SK-N-SH treated with all-trans-retinoic acid at 6 μM for 48 hours (cell line): ENCODE measurements at regions not wholly inside any gene's neighbourhood (a gene's known extent, or its start where the extent isn't known, plus 50 kb on each side); places are given as distances from the start of the nearest gene placed in this dataset.

Source experiments
- ATAC-seq: fragments of 200-7000 bp; cut with Tn5 transposase; 3 replicates; pipeline ENCODE4 v1.9.1; 2020; ENCODE audit warnings: mild to moderate bottlenecking, moderate library complexity
- ARNTL ChIP-seq: fragments of 450-650 bp; formaldehyde crosslinking; IDR thresholded peaks from 2 replicates; pipeline ENCODE4 v1.5.0; 2020; ENCODE audit warnings: low read depth, mild to moderate bottlenecking, moderate library complexity, borderline replicate concordance
- BACH2 ChIP-seq: fragments of 250-450 bp; sonication (Bioruptor Pico); IDR thresholded peaks from 2 replicates; pipeline ENCODE4 v1.9.0; 2021; ENCODE audit warnings: mild to moderate bottlenecking, borderline replicate concordance
- CSDC2 ChIP-seq: fragments of 250-450 bp; sonication (Bioruptor Pico); IDR thresholded peaks from 2 replicates; pipeline ENCODE4 v1.5.0; 2020; ENCODE audit warnings: mild to moderate bottlenecking, moderate library complexity
- GLIS3 ChIP-seq: fragments of 250-450 bp; sonication (Bioruptor Pico); IDR thresholded peaks from 2 replicates; pipeline ENCODE4 v1.5.0; 2020; ENCODE audit warnings: mild to moderate bottlenecking, moderate library complexity
- ISL1 ChIP-seq: fragments of 250-450 bp; sonication (Bioruptor Pico); IDR thresholded peaks from 2 replicates; pipeline ENCODE4 v2.1.2; 2022; ENCODE audit warnings: mild to moderate bottlenecking, moderate library complexity
- OSR1 ChIP-seq: fragments of 250-450 bp; sonication (Bioruptor Pico); IDR thresholded peaks from 2 replicates; pipeline ENCODE4 v1.8.0; 2022; ENCODE audit warnings: moderate library complexity, mild to moderate bottlenecking, inconsistent platforms
- PPARA ChIP-seq: fragments of 250-450 bp; sonication (Bioruptor Pico); IDR thresholded peaks from 2 replicates; pipeline ENCODE4 v1.5.0; 2020; ENCODE audit warnings: mild to moderate bottlenecking, borderline replicate concordance
- RARB ChIP-seq: fragments of 250-450 bp; sonication (Bioruptor Pico); IDR thresholded peaks from 2 replicates; pipeline ENCODE4 v1.8.0; 2021; ENCODE audit warnings: mild to moderate bottlenecking, moderate library complexity
- SNAI2 ChIP-seq: fragments of 250-450 bp; sonication (Bioruptor Pico); IDR thresholded peaks from 2 replicates; pipeline ENCODE4 v1.5.0; 2020; ENCODE audit warnings: mild to moderate bottlenecking, moderate library complexity
- TCF4 ChIP-seq: fragments of 250-450 bp; sonication (Bioruptor Pico); IDR thresholded peaks from 2 replicates; pipeline ENCODE4 v1.8.0; 2021; ENCODE audit warnings: mild to moderate bottlenecking, moderate library complexity, borderline replicate concordance
- TOX ChIP-seq: fragments of 250-450 bp; sonication (Bioruptor Pico); IDR thresholded peaks from 2 replicates; pipeline ENCODE4 v1.8.0; 2021; ENCODE audit warnings: mild to moderate bottlenecking, moderate library complexity, borderline replicate concordance
- ZC3H10 ChIP-seq: fragments of 250-450 bp; sonication (Bioruptor Pico); IDR thresholded peaks from 2 replicates; pipeline ENCODE4 v1.5.1; 2021; ENCODE audit warnings: mild to moderate bottlenecking, moderate library complexity
- ZFP30 ChIP-seq: fragments of 450-650 bp; formaldehyde crosslinking; IDR thresholded peaks from 2 replicates; pipeline ENCODE4 v1.5.0; 2022; ENCODE audit warnings: mild to moderate bottlenecking, moderate library complexity
- ZNF565 ChIP-seq: fragments of 450-650 bp; formaldehyde crosslinking; conservative IDR thresholded peaks from 2 replicates; pipeline ENCODE4 v1.5.0; 2020; ENCODE audit warnings: low read depth, mild to moderate bottlenecking, moderate library complexity
- ZNF8 ChIP-seq: fragments of 450-650 bp; formaldehyde crosslinking; IDR thresholded peaks from 2 replicates; pipeline ENCODE4 v1.5.0; 2020; ENCODE audit warnings: mild to moderate bottlenecking, moderate library complexity
- TF ChIP-seq, protein P1 (sequence below): fragments of 250-450 bp; sonication (Bioruptor Pico); IDR thresholded peaks from 2 replicates; pipeline ENCODE4 v1.8.0; 2021; ENCODE audit warnings: low read depth, mild to moderate bottlenecking, moderate library complexity, borderline replicate concordance
- TF ChIP-seq, protein P2 (sequence below): fragments of 250-450 bp; sonication (Bioruptor Pico); IDR thresholded peaks from 2 replicates; pipeline ENCODE4 v1.5.1; 2021; ENCODE audit warnings: mild to moderate bottlenecking, moderate library complexity
- TF ChIP-seq, protein P3 (sequence below): fragments of 250-450 bp; sonication (Bioruptor Pico); IDR thresholded peaks from 2 replicates; pipeline ENCODE4 v1.5.1; 2020; ENCODE audit warnings: low read depth, mild to moderate bottlenecking, moderate library complexity
- TF ChIP-seq, protein P4 (sequence below): fragments of 250-450 bp; sonication (Bioruptor Pico); IDR thresholded peaks from 2 replicates; pipeline ENCODE4 v1.5.0; 2020; ENCODE audit warnings: mild to moderate bottlenecking, moderate library complexity
- TF ChIP-seq, protein P5 (sequence below): fragments of 250-450 bp; sonication (Bioruptor Pico); IDR thresholded peaks from 2 replicates; pipeline ENCODE4 v1.8.0; 2020; ENCODE audit warnings: mild to moderate bottlenecking, moderate library complexity, borderline replicate concordance

DNA sequence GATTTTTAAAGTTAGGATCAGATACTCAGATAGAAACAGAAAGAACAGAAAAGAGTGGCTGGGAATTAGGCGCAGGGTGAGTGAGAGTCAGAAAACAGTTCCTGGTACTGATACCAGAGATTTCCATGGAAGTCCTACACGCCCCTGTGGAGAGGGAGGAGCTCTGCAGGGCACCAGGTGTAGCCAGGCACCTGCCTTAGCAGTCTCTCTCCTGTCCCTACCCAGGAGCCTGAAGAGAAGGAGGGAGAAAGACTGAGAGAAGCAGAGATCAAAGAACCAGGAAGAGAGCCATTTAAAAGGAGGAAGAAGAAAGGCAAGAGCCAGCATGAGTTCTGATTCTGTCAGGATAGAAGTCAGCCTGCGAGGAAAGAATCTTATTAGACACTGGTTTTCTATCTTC, 65.0 kb downstream of the CBLN1 start:
- no peak for ATAC-seq
- TF ChIP-seq ARNTL (CRISPR knock-in tag) = no peak
- TF ChIP-seq, protein P1, sequence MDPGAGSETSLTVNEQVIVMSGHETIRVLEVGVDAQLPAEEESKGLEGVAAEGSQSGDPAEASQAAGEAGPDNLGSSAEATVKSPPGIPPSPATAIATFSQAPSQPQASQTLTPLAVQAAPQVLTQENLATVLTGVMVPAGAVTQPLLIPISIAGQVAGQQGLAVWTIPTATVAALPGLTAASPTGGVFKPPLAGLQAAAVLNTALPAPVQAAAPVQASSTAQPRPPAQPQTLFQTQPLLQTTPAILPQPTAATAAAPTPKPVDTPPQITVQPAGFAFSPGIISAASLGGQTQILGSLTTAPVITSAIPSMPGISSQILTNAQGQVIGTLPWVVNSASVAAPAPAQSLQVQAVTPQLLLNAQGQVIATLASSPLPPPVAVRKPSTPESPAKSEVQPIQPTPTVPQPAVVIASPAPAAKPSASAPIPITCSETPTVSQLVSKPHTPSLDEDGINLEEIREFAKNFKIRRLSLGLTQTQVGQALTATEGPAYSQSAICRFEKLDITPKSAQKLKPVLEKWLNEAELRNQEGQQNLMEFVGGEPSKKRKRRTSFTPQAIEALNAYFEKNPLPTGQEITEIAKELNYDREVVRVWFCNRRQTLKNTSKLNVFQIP (CRISPR knock-in tag) = no peak
- TF ChIP-seq, protein P2, sequence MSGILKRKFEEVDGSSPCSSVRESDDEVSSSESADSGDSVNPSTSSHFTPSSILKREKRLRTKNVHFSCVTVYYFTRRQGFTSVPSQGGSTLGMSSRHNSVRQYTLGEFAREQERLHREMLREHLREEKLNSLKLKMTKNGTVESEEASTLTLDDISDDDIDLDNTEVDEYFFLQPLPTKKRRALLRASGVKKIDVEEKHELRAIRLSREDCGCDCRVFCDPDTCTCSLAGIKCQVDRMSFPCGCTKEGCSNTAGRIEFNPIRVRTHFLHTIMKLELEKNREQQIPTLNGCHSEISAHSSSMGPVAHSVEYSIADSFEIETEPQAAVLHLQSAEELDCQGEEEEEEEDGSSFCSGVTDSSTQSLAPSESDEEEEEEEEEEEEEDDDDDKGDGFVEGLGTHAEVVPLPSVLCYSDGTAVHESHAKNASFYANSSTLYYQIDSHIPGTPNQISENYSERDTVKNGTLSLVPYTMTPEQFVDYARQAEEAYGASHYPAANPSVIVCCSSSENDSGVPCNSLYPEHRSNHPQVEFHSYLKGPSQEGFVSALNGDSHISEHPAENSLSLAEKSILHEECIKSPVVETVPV (CRISPR knock-in tag) = no peak

DNA sequence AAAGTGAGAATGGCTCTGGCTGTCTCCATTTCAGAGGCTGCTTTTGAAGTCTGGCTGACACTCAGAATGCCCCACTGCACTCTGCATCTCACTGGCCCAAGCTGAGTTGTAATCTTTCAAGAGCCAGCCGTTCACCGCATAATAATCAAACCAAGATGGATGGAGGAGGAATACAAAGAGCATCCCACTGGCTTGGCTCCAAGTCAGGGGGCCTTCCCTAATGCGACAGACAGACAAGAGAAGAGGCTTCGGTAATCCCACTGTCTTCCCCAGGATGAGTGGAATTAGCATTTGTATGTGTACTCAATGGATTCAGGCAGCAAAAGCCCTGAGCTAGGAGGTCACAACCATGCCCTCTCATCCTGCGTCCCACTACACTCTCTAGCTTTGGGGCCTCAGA, 68.0 kb downstream of the CBLN1 start:
- ATAC-seq = no peak
- TF ChIP-seq, protein P2 (CRISPR knock-in tag) = no peak
- no peak for TF ChIP-seq PPARA (CRISPR knock-in tag)
- no peak for TF ChIP-seq GLIS3
- TF ChIP-seq RARB (CRISPR knock-in tag) = no peak
- TF ChIP-seq BACH2 (CRISPR knock-in tag) = no peak
- TF ChIP-seq, protein P1 (CRISPR knock-in tag) = no peak
- TF ChIP-seq, all 23 proteins: peak for 0

DNA sequence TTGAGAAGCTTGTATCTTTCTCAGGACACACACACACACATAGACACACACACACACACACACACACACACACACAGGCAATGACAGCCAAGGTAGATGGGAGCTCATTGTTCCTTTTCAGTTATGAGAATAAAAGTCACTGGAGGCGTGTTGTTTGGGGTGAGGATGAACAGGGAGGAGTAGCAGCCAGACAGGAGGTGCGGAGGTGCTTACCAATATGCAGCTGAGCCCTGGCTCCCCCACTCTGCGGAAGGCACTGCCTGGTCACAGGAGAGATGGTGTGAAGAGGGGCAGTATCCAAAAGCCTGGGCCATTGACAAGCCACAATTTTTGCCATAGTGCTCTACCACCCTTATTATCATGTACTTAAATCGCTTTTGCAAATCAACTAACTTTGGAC, 77.4 kb downstream of the CBLN1 start:
- TF ChIP-seq ARNTL (CRISPR knock-in tag) (no peak), ZC3H10 (CRISPR knock-in tag) (no peak), ZFP30 (CRISPR knock-in tag) (no peak), PPARA (CRISPR knock-in tag) (no peak), ZNF8 (CRISPR knock-in tag) (no peak), SNAI2 (no peak), ZNF565 (CRISPR knock-in tag) (no peak), ISL1 (CRISPR knock-in tag) (no peak), OSR1 (no peak), BACH2 (CRISPR knock-in tag) (no peak), GLIS3 (no peak), TOX (no peak), CSDC2 (CRISPR knock-in tag) (no peak), TCF4 (CRISPR knock-in tag) (no peak)
- TF ChIP-seq, protein P3, sequence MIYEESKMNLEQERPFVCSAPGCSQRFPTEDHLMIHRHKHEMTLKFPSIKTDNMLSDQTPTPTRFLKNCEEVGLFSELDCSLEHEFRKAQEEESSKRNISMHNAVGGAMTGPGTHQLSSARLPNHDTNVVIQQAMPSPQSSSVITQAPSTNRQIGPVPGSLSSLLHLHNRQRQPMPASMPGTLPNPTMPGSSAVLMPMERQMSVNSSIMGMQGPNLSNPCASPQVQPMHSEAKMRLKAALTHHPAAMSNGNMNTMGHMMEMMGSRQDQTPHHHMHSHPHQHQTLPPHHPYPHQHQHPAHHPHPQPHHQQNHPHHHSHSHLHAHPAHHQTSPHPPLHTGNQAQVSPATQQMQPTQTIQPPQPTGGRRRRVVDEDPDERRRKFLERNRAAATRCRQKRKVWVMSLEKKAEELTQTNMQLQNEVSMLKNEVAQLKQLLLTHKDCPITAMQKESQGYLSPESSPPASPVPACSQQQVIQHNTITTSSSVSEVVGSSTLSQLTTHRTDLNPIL (CRISPR knock-in tag) = no peak
- TF ChIP-seq, protein P4, sequence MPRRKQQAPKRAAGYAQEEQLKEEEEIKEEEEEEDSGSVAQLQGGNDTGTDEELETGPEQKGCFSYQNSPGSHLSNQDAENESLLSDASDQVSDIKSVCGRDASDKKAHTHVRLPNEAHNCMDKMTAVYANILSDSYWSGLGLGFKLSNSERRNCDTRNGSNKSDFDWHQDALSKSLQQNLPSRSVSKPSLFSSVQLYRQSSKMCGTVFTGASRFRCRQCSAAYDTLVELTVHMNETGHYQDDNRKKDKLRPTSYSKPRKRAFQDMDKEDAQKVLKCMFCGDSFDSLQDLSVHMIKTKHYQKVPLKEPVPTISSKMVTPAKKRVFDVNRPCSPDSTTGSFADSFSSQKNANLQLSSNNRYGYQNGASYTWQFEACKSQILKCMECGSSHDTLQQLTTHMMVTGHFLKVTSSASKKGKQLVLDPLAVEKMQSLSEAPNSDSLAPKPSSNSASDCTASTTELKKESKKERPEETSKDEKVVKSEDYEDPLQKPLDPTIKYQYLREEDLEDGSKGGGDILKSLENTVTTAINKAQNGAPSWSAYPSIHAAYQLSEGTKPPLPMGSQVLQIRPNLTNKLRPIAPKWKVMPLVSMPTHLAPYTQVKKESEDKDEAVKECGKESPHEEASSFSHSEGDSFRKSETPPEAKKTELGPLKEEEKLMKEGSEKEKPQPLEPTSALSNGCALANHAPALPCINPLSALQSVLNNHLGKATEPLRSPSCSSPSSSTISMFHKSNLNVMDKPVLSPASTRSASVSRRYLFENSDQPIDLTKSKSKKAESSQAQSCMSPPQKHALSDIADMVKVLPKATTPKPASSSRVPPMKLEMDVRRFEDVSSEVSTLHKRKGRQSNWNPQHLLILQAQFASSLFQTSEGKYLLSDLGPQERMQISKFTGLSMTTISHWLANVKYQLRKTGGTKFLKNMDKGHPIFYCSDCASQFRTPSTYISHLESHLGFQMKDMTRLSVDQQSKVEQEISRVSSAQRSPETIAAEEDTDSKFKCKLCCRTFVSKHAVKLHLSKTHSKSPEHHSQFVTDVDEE (CRISPR knock-in tag) = no peak
- TF ChIP-seq, protein P5, sequence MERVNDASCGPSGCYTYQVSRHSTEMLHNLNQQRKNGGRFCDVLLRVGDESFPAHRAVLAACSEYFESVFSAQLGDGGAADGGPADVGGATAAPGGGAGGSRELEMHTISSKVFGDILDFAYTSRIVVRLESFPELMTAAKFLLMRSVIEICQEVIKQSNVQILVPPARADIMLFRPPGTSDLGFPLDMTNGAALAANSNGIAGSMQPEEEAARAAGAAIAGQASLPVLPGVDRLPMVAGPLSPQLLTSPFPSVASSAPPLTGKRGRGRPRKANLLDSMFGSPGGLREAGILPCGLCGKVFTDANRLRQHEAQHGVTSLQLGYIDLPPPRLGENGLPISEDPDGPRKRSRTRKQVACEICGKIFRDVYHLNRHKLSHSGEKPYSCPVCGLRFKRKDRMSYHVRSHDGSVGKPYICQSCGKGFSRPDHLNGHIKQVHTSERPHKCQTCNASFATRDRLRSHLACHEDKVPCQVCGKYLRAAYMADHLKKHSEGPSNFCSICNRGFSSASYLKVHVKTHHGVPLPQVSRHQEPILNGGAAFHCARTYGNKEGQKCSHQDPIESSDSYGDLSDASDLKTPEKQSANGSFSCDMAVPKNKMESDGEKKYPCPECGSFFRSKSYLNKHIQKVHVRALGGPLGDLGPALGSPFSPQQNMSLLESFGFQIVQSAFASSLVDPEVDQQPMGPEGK (CRISPR knock-in tag) = no peak
- TF ChIP-seq, protein P2 (CRISPR knock-in tag) = no peak
- no peak for ATAC-seq
